T-helper 2 cell treated with Interferon-gamma antibody and Interleukin-4, amounts not matched to agents 100 ng/mL and 5 ng/mL, for 36 hours (primary cell): ENCODE measurements at regions not wholly inside any gene's neighbourhood (a gene's known extent, or its start where the extent isn't known, plus 50 kb on each side); places are given as distances from the start of the nearest gene placed in this dataset.

Source experiments
- intact Hi-C: fragments of 100-400 bp; cut with micrococcal nuclease; formaldehyde crosslinking; loops from one replicate; pipeline ENCODE4 v1.15.1; 2023

DNA sequence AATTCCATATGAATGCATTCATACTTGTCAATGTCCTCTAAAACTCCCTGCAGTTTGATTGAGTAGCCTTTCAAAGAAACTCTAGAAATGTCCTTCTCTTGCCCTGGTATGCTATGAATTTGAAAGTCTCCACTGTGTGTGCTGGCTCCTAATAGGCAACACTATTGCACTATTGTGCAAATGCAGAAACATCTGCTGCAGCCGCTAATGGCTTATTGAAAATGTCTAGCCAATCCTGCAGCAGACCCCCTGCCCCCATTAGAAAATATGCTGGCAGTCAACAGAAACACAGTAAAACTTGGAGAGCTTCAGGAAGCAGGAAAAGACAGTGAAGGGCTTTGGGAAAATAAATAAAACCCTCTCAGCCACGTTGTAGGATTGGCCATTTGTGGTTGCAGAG is 87.3 kb upstream of the GRAMD2B start:
- intact Hi-C loops = loop anchor here (5.0 kb wide), 1 partner anchor 166 kb away; no protein-coding TSS in a partner anchor

DNA sequence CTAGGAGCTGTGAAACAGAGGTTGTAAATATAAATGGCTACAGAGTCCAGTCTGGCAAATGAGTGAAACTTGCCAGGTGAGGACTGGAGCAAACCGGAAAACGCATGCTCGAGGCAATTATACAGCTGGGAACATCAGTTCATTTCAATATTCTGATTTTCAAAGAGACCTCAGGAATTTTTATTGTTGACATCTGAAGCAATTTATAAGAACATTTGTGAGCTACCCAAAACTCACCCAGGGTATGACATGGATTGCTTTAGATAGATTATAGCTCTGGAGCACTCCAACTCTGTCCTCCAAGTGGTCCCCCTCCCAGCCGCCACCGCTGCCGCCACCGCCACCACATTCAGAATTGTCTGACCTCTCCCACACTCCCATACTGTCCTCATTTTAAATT is 84.6 kb upstream of the GRAMD2B start:
- intact Hi-C loops = loop anchor here (1.0 to 5.0 kb wide), 3 partner anchors 164 to 262 kb away; partner anchors contain the start of gene PHAX

DNA sequence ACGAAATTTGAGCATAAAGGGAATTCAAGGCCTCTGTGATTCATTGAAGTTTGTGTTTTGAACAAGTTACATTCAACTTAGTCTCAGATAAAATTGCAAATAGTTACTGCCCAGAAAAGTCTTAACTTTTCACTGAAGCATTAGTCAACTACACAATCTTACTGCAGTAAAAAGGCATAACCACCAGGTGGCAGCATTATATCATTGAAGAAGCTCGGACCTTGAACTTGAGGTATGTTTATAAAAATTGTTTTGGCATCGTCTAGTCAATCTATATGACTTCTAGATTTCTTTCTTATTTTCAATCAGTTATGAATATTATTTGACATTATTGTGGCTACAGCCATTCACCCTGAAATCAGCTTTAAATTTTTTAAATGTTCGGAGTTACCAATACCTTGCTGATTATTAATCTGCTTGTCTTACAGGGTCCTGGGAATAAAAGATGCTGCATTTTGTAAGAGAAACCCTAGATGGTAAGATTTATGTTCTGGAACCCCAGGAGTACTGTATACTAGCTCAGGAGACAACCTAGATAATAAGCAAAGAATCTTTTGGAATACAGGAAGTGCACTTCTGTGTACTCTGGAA is 83.9 kb upstream of the GRAMD2B start:
- intact Hi-C loops = loop anchor here (1.0 to 5.0 kb wide), 3 partner anchors 163 to 261 kb away; partner anchors contain the start of gene PHAX

DNA sequence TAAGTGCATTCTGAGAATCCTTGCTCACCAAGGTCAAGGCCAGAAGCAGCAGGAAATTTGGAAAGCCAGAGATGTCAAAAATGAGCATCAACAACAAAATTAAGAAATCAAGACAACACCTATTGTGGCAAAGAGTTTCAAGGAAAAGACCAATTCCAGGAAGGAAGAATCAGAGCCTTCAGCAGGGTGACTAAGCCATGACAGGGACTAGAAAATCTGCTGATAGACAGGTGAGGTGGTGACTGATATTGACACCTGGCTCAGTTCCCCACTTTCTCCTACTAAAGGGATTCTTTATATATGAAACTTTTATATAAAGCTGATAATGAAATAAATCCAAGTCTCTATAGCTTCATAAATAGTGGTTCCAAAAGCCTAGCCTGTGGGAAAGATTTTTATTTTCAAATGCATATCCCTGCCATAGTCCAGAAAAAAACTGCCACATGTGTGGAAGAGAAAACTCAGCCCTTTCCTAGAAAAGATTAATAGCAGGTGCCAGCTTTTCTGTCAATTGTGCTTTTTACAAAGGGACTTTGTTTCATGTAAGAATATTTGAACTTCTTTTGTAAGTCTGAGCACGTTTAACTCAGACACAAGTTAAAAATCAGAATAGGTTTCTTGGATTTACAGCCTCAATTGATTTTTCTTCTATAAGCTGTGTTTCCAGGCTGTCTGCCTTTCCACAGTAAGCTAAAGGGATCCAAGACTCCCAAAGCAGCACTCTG is 81.1 kb upstream of the GRAMD2B start:
- intact Hi-C loops = no loop called here

DNA sequence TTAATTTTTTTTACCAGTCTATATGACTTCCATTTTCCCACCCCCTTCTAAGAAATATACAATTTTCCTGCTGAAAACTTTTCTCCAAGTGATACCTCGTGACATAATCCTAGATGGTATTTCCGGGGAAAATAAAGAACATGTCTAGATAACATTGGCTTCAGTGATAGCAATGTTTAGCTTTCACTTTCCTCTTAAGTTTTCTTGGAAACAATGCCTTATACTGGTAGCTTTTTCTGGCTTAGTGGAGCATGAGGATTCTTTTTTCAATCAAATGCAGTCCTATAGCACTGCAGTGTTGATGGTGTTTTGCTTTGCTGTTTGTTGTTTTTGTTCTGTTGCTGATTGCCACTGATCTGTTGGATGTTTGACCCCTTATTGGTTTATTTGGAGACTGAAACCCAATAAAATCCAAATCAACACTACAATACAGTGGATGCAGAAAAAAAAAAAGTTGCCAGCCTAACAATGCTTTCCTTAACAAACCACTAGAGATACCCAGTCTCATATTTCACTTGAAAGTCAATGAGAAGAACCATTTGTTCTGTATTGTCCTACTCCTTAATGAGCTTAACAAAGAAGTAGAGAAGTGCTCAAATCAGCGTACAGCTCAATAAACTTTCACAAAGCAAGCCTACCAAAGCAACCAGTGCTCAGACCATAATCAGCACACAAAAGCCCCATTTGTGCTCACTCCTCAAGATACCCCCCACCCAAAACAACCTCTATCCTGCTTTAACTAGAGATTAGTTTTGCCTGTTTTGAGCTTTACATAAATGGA is 74.2 kb upstream of the GRAMD2B start:
- intact Hi-C loops = no loop called here

DNA sequence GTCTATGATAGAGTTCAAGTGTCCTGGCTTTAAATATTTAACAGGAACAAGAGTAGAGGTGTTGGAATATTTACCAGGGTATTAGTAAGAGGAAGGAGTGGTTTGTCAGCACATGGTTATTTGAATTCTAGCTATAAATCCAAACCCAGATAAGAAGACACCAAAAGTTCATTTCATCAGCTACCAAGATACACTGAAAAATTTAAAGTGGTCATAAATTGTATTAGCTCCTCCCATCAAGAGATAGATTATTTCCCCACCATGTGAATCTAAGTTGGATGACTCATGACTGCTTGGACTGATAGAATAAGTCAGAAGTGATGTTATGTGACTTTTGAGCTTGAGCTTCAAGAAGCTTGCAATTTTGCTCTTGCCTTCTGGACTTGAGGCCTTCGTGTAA is 72.1 kb upstream of the GRAMD2B start:
- intact Hi-C loops = no loop called here

DNA sequence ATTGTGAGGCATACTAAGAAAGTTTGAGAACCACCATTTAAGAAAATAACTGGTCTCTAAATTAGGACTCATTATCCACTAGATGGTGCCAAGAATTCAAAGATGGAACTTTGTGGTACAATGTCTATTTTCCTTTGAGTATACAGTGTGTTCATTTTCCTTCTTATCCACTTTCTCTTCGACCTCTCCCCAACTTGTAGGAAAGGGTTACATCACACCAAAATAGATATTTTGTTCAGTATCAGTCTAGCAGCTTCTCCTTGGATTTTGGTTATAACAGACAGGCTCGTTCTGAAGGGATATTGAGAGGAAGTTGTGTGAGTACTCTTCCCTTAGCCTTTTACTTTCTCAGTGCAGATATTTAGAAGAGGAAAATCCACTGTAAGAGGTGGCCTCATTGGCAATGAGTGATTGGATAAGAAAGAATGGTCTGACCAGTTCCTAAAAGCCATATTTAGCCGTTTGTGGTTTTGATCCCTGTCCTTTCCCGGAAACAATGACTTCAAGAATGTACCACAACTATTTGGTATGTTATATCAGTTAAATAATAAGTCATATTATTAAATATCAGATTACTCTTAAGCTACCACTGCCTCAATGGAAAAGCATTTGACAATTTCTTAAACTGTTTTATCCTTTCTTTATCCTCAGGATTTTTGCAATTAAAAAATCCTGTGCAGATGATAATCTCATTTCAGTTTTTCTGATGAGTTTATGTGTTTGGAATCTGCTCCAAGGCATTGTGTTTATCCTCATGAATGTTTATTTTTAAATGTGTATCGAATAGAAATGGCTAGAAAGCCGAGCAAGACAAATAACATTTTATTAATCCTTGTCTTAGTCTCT is 69.0 kb upstream of the GRAMD2B start:
- intact Hi-C loops = loop anchor here (1.0 kb wide), 3 partner anchors 146 to 247 kb away; no protein-coding TSS in a partner anchor

DNA sequence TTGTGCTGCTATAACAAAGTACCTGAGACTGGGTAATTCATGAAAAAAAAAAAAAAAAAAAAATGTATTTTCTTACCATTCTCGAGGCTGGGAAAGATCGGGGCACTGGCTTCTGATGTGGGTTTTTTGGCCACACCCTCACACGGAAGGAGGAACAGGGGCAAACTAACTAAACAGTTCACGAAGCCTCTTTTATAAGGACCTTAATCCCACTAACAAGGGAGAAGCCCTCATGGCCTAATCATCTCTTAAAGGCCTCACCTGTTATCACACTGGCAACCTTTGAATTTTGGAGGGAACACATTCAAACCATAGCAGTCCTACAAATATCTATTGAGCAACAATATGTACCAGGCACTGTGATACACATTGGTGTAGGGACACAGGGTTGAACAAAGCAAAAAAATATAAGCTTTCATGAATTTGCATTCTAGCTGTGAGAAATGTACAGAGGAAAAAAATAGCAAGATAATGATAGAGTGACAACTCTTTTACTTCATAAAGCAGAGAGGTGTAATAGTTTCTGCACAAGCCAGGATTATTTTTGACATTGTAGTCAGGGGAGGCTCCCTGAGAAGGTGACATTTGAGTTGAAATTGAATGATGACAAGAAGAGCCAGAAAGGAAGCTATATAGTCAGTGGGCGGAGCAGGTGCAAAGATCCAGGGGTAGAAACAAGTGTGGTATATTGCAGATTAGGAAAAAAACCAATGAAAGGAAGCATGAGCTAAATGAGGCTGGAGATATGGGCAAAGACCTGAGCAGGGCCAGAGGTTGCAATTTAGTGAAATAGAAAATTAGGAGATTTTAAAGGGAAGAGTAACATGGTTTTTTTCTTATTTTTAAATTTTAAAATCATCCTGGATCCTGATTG is 68.1 kb upstream of the GRAMD2B start:
- intact Hi-C loops = loop anchor here (1.0 kb wide), 3 partner anchors 145 to 246 kb away; no protein-coding TSS in a partner anchor

DNA sequence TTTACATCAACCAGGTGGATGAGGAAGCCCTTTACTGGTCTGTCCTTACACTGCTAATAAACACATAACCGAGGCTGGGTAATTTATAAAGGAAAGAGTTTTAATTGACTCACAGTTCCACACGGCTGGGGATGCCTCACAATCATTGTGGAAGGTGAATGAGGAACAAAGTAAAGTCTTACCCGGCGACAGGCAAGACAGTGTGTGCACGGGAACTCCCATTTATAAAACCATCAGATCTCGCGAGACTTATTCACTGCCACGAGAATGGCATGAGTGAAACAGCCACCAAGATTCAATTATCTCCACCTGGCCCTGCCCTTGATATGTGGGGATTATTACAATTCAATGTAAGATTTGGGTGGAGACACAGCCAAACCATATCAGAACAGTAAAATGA is 67.3 kb upstream of the GRAMD2B start:
- intact Hi-C loops = no loop called here

DNA sequence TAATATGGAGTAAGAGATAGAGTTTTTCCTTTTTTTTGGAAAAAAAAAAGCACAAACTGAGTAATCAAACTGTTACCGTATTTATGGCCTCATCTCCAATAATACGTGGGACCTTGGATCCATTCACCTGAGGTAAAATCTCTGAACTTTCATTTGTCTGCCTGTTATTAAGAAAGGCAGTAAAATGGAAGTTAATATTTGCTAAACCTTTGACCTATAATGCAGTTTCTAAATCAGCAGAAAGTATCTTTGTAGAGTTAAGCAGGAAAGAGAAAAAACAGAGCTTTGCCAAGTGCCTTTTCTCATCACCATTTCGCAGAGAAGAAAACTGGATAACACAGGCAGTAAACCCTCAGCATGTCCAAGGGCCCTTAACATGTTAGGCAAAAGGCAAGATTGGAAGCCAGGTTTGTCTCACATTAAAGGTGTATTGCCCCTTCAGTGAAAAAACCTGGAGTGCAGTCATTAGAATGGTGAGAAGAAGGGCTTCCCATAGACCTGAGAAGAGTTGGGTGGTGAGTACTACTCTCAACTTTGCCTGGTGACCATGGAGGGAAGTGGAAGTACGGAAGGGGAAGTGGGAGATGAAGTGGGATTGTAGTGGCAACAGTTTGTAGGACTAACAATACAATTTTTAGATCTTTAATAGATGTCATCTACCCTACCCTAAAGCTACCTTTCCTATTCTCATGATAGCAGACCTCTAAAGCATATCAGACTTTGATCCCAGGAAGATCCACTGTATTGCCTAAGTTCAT is 65.4 kb upstream of the GRAMD2B start:
- intact Hi-C loops = no loop called here

DNA sequence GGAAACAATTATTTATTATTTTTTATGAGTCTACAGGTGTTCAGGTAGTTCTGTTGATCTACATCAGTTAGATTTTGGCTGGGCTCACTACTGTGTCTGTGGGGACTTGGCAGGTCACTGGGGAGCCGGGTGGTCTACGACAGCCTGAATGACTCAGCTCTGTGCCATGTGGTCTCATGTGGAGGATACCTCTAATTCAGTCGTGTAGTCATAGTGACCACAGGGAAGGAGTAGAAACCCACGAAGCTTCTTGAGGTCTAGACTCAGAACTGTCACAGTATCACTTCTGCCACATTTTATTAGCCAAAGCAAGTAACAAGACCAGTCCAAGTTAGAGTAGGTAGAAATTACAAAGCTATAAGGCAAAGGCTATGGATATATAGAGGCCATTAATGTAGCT is 64.7 kb upstream of the GRAMD2B start:
- intact Hi-C loops = no loop called here

DNA sequence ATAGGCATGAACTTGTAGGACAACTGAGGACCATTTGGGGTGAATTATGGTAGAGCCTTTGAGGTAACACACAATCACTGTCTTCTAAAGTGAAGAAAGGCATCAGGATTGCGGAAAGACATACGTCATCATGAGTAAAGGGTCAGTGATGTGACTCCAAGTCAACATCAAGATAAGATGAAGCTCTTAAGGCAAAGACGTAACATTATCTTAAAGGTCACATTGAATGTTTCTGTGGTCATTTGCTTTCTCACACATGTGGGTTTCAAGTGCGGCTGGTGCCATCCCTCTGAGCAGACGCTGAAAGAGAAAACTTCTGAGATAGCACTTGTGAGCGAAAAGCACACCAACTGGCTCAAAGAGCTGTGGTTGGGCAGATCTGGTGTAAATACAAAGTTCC is 63.3 kb upstream of the GRAMD2B start:
- intact Hi-C loops = no loop called here

DNA sequence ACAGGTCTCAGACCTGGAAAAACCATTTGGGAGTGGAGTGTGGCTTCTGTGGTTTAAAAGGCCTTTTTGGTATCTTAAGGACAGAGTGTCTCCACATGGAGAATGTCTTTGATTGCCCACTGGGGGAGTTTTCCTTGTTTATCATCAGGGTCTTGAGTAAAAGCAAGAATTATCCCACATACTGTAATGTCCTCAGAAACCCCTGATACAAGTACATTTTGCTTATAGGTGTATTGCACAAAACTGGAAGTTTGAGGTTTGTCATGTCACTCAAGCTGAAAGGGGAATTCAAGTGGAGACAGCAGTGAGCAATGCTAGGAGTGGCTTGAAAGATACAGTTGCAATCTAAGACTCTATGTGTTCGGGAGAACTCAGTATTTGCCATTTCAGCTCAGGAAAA is 62.7 kb upstream of the GRAMD2B start:
- intact Hi-C loops = no loop called here

DNA sequence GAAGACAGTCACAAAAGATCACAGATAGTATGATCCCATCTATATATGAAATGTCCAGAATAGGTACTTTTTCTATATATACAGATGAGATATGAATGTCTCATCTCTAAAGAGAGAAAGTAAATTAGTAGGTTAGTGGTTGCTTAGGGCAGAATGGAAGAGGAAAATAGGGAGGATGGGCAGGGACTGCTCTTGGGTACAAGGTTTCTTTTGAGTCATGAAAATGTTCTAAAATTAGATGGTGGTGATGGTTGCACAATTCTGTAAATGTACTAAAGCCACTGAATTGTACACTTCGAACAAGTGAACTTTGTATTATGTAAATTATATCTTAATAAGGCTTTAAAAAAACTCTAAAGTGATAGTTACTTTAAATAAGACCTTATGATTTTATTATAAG is 59.6 kb upstream of the GRAMD2B start:
- intact Hi-C loops = no loop called here

DNA sequence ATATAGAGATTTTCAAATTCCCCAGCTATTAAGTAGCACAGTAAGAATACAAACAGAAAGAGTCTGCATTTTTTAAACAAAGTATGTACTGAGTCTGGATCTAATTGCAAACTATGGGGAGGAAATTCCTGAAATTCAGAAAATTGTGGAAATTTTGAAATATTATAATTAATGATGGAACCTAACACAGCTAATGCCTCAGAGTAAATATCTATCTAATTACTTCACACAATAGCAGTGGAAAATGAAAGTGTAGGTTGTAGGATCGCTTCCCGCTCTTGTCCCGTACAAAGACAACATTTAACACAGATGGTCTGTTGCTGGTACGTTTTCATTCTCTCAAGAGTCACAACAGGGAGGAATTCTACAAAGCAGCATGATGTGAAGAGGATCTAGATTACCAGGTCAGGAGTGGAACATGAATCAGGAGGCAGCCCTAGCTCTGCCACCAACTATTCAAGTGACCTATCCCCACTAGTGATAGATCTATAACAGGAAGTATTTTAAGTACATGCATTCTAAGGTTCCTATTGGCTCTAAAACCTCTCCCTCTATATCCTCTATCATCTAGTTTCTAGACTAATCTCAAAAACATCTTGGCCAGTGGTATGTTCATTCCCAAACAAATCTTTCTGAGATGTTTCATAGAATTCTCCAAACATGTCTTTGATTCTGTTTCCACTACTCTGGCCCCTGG is 58.9 kb upstream of the GRAMD2B start:
- intact Hi-C loops = no loop called here

DNA sequence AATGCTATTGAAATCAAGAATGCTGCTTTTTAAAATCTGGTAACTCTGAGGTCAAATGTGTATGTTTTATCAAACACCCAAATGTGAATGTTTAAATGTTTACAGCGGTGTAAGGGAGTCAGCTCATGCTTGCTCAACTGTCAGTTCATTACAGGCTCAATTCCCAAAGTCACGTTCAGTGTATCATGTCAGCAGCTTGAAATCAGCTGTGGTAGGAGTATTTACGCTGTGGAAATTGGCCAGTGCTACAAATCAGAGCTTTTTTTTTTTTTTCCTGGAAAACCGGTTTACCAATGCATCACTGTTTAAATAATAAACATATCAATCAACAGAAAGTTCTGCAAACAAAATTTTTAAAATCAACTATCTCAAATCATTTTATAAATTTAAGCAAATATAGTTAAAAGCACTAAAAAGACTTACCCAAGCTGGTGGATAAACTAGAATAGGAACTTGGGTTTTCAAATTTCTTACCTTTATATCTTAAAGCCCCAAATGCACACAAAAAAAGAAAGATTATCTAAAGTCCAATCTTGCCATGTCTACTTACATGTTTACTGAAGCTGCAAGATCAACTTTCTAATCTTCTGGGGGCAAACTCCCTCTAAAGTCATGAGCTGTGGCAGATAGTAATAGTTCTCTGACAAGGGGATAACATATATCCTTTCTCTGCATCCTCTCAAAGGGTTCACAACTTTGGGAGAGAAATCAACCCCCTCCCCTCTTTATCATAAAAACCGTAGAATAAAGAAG is 57.6 kb upstream of the GRAMD2B start:
- intact Hi-C loops = no loop called here

DNA sequence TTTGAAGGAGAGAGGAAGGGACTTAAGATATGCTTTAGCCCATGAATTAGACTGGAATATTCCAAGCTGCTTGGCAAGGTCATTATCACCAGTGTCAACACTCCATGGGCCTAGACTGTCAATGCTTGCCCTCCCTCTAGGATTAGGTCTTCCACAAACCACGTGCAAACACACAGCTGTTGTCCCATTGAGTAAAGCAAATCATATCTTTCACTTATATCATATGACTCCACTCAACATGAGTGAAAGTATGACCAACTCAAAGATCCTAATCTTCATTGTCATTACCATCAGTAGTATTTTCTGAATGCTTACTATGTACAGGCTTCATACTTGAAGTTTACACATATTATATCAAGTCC is 57.0 kb upstream of the GRAMD2B start:
- intact Hi-C loops = no loop called here

DNA sequence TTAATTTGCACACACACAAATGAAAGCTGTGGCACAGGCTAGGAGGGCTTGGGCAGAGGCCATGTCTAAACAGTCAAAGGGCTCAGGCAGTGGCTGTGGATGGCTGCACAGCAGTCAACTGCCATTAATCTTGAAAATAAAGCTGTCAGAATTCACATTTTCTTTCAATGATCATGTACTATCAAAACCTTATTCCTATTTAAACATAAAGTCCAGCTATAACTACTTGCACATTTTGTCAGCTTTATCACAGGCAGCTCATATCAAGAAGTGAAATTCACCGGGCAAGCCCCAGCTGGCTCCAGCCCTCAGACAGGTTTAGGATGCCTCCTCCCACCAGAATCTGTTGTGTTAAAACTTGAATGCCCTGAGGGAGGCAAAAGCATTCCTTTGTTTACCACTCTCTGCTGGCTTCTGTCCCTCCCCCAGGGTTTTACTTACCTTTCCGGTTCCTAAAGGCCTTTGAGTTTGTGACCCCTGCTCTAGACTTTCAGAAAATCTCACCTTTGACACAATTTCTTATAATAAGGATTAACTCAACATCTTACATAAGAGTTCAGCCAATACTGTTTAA is 54.9 kb upstream of the GRAMD2B start:
- intact Hi-C loops = no loop called here
